ENCODE measurements at regions not wholly inside any gene's neighbourhood (a gene's known extent, or its start where the extent isn't known, plus 50 kb on each side); places are given as distances from the start of the nearest gene placed in this dataset.

- Histone ChIP-seq H2BK5ac (ENCODE audit: insufficient read length, low read length) (no peak overlapping the region), H4K8ac (replicated peaks; ENCODE audit: insufficient read length, low read depth, low read length) (no peak overlapping the region), H3T11ph (ENCODE audit: low read length) (no peak overlapping the region), H2BK20ac (ENCODE audit: low read depth, low read length, poor library complexity, severe bottlenecking) (no peak overlapping the region), H2AK5ac (ENCODE audit: insufficient read length, low read length) (no peak overlapping the region), H3K79me2 (ENCODE audit: insufficient read depth, low read length) (no peaks in the 10 kb centered on the region), H2BK120ac (ENCODE audit: low read depth, low read length, poor library complexity, severe bottlenecking) (no peak overlapping the region), H4K5ac (ENCODE audit: insufficient read length, low read depth, low read length) (no peak overlapping the region), H3K9ac (ENCODE audit: extremely low read depth, insufficient read length, low read length) (no peak overlapping the region), H3K27me3 (ENCODE audit: insufficient read depth, low read length) (no peaks in the 10 kb centered on the region), H3K9me3 (ENCODE audit: control insufficient read depth, low read depth, low read length) (peaks cover 7% of the 10 kb centered on the region), H3K4me2 (ENCODE audit: insufficient read depth, insufficient read length, low read length) (no peak overlapping the region), H2AFZ (ENCODE audit: low read length) (no peak overlapping the region), H4K91ac (ENCODE audit: insufficient read length, low read depth, low read length) (no peak overlapping the region), H2BK12ac (ENCODE audit: insufficient read length, low read depth, low read length) (no peak overlapping the region), H3K23me2 (ENCODE audit: insufficient read length, low read depth, low read length, poor library complexity, severe bottlenecking) (no peaks in the 10 kb centered on the region), H3K4me1 (ENCODE audit: insufficient read depth, low read length) (peaks cover 2% of the 10 kb centered on the region; the same call in 1 of the 2 replicates), H3K79me1 (ENCODE audit: insufficient read depth, low read depth, low read length, poor library complexity, severe bottlenecking) (no peaks in the 10 kb centered on the region), H3K4ac (ENCODE audit: low read depth, low read length) (no peak overlapping the region), H3K23ac (ENCODE audit: insufficient read length, low read depth, low read length) (no peak overlapping the region), H2BK15ac (ENCODE audit: low read depth, low read length) (no peak overlapping the region), H4K20me1 (ENCODE audit: control insufficient read depth, insufficient read depth, insufficient read length) (no peaks in the 10 kb centered on the region), H3K56ac (ENCODE audit: insufficient read length, low read depth, low read length) (no peak overlapping the region), H3K27ac (ENCODE audit: insufficient read length, low read depth, low read length) (no peak overlapping the region), H3K14ac (ENCODE audit: insufficient read depth, low read length) (no peak overlapping the region), H3K18ac (ENCODE audit: insufficient read length, low read depth, low read length) (no peak overlapping the region)
- H3K36me3 Mint-ChIP-seq (ENCODE audit: insufficient read depth in 1 of 3, low read depth in 3 of 3): peaks cover 0 to 6% (median 0%) of the 10 kb centered on the region in 3 experiments; a peak in 3 of 7 replicates
- H3K27ac Mint-ChIP-seq: no peak overlapping the region
- DNase-seq: no peak
- TF ChIP-seq CTCF (conservative IDR thresholded peaks at IDR 0.05): no peak
- peaks cover 3 to 12% of the 10 kb centered on the region in 2 experiments; a peak in 3 of 5 replicates for H3K9me3 Mint-ChIP-seq
- WGBS (ENCODE audit: extremely low coverage, insufficient read length, low lambda C conversion rate): no CpG with 5 or more reads among the region's 4 CpGs
- H3K27me3 Mint-ChIP-seq (ENCODE audit: low read depth): peaks cover 21% of the 10 kb centered on the region
- no peak overlapping the region for H3K4me3 Mint-ChIP-seq
- H3K4me1 Mint-ChIP-seq: peaks cover 22 to 24% of the 10 kb centered on the region in 2 experiments
These were observed 70.5 kb upstream of the WNT11 start for GRCh38 chr11:76276781-76277155.

Data from H9 (cell line).